Medulla oblongata (tissue), 1 donor: ENCODE measurements at regions not wholly inside any gene's neighbourhood (a gene's known extent, or its start where the extent isn't known, plus 50 kb on each side); places are given as distances from the start of the nearest gene placed in this dataset.
A peak's percentile ranks its signal among the peaks of the same experiment; 100 is the strongest.
"Not testable (repeated sequence)": the region's sequence is repeated elsewhere in the genome, so short reads cannot be mapped to it uniquely, and the experiment has no call there.

ENCODE experiments used
- DNase-seq: peaks from one replicate; pipeline ENCODE4 v3.0.0-alpha.2; 2015; ENCODE audit errors: extremely low spot score

- DNase-seq = no peak
Observed at GRCh38 chr2:47964277-47964676, 58.0 kb upstream of the FBXO11 start.

- no peak for DNase-seq
Observed at GRCh38 chr2:47964722-47965434, 58.6 kb upstream of the FBXO11 start.

DNA sequence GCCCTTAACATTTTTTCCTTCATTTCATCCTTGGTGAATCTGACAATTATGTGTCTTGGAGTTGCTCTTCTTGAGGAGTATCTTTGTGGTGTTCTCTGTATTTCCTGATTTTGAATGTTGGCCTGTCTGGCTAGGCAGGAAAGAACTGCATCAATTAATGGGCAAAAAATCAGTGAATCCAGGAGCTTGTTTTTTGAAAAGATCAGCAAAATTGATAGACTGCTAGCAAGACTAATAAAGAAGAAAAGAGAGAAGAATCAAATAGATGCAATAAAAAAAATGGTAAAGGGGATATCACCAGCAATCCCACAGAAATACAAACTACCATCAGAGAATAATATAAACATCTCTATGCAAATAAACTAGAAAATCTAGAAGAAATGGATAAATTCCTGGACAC is 70.4 kb upstream of the FBXO11 start:
- DNase-seq = not testable (repeated sequence)

- no peak for DNase-seq
Observed at GRCh38 chr2:47984041-47984440, 77.7 kb upstream of the FBXO11 start.

DNA sequence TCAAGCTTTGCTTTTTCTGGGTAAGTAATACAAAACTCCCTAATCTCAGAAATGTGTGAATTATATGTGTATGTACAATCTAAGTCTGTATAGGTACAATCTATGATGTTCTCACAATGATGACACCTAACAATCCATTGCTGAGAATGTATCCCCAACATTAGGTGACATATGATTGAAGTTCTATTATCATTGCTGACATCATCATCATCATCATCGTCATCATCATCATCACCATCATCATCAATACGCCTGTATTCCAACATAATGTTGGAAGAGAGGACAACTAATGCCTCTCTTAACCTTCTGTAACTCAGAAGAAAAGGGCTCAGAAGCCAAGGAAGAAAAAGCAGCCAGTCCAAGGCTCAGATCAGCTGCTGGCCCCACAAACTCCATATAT is 84.2 kb upstream of the FBXO11 start:
- no peak for DNase-seq

DNA sequence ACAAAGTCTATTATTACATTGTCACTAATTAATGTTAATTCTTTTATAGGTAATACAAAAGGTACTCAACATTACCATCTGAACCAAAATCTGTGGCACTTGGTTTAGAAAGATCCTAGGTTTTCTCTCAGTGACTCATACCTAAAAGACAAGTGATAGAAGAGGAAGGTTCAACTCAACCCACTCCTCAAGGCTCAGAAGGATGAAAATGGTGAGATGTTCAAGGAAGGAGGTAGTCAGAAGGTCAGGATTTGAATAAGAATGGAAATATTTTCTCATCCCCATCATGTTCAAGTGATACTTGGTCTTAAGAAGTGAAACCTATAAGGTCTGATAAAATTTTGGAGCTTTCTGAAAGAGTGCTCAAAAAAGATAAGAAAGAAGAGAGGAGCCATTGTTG is 86.4 kb upstream of the FBXO11 start:
- no peak for DNase-seq

DNA sequence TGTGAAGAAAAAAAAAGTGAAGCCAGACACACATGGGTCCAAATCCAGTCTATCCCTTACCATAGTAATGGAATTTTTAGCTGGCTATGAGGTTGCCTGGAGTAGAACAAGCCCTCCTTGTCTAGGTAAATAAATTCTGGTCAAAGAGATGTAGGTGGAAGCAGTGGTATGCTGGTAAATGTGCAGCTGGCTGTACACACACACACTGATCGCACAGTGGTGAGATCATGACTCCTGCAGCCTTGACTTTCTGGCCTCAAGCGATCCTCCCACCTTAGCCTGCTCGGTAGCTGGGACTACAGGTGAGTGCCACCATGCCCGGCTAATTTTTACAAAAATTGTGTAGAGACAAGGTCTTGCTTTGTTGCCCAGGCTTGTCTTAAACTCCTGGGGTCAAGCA is 90.5 kb upstream of the FBXO11 start:
- DNase-seq = no peak

- DNase-seq = no peak
Observed at GRCh38 chr2:47999512-47999911, 93.2 kb upstream of the FBXO11 start.

GRCh38 chr2:48001498-48001897 is 95.2 kb upstream of the FBXO11 start:
- DNase-seq = no peak

DNA sequence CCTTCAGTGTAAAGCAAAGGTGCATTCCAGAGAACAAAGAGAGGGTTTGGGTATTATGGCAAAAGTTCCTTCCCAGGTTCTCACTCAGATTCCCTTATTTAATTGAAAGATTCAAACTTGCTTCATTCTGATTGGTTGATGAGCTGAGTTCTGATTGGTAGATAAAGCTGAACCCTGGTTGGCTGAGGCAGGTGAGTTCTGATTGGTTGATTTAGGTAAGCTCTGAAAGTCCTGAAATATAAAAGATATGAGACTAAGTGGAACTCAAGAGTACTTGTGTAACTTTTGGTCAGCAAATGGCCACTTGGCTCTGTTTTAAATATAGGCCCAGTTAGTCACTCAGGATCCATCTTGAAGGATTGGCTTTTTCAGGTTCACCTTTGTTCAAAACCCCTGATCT is 99.8 kb upstream of the FBXO11 start:
- no peak for DNase-seq

GRCh38 chr2:48007699-48008268 is 101.5 kb upstream of the FBXO11 start:
- DNase-seq = no peak

- DNase-seq = no peak
Observed at GRCh38 chr2:48009256-48009655, 103.0 kb upstream of the FBXO11 start.

- DNase-seq = no peak
Observed at GRCh38 chr2:48015421-48015820, 109.1 kb upstream of the FBXO11 start.

DNA sequence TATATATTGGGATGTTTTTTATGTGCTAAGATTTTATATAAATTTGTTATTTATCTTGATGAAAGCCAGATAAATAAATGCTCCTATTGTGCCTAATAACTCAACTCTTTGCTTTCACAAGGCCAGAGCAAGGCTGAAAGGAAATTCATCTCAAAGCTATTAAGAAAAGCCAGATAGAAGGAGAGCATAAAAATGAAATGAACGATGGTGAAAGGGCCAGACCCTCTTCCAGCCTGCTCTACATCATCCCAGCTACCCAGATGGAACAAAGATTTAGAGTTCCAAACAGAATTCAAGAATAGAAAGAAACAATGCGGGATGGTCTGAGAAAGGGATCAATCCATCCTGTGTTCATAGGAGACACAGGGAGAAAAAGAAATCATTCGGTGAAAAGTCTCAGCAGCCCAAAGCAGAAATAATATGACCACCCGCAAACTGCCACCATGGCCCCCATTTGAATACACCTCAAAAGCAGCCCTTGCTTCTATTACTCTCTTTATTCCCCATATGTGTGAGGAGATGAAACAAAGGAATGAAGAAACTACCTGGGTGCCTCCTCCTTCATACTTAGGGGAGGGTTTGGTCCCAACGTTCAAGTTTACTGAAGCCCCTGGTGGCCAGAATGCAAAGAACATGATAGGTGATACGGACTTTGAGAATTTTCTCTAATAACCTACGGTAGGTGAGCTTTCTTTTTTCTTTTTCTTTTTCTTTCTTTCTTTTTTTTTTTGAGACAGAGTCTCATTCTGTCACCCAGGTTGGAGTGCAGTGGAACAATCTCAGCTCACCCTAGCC is 110.1 kb upstream of the FBXO11 start:
- DNase-seq = no peak

DNA sequence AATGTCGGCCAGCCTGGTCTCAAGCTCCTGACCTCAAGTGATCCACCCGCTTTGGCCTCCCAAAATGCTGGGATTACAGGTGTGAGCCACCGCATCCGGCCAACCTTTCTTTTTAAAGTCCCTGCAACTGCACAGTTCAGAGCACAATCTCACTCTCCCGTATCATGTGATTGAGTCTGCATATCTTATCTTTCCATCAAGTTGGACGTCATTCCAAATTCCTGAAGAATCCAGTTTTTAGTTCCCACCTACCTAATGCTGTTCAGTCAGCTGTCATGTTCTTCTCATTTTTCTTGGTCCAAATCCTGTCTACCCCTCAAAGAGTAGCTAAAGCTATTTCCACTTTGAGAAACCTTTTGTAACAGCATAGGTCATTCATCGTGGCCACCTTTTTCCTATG is 110.8 kb upstream of the FBXO11 start:
- no peak for DNase-seq

DNA sequence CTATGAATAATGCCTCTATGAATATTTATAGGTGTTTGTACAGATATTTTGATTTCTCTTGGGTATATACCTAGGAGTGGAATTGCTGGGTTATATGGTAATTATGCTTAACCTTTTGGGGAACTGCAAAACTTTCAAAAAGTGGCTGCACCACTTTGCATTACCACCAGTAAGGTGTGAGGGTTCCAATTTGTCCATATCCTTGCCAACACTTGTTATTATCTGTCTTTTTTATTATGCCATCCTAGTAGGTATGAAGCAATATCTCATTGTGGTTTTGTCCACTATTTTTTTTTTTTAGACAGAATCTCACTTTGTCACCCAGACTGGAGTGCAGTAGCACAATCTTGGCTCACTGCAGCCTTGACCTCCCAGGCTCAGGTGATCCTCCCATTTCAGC is 112.2 kb upstream of the FBXO11 start:
- no peak for DNase-seq

GRCh38 chr2:48026865-48027264 is 120.6 kb upstream of the FBXO11 start:
- DNase-seq = no peak

GRCh38 chr2:48032765-48033164 is 126.5 kb upstream of the FBXO11 start:
- no peak for DNase-seq

DNA sequence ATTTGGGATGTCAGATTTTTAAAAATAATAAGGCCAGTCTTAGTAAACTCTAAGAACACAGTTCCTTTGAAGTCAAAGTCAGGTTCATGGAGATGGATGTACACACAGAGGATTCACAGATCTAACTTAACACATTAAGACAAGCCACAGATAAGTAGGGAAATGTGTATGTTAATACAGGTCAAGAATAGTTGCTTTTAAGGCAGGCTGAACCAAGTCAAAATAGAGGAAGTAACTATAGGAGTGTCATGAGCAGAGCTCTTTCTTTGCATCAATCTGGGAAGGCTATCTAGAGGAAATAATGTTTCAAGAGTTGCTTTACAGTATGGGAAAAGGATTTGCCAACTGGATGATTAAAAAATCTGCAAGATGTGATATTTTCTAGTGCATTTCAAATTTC is 128.0 kb upstream of the FBXO11 start:
- DNase-seq = peak; percentile 8

GRCh38 chr2:48036312-48036711 is 130.0 kb upstream of the FBXO11 start:
- DNase-seq = no peak

DNA sequence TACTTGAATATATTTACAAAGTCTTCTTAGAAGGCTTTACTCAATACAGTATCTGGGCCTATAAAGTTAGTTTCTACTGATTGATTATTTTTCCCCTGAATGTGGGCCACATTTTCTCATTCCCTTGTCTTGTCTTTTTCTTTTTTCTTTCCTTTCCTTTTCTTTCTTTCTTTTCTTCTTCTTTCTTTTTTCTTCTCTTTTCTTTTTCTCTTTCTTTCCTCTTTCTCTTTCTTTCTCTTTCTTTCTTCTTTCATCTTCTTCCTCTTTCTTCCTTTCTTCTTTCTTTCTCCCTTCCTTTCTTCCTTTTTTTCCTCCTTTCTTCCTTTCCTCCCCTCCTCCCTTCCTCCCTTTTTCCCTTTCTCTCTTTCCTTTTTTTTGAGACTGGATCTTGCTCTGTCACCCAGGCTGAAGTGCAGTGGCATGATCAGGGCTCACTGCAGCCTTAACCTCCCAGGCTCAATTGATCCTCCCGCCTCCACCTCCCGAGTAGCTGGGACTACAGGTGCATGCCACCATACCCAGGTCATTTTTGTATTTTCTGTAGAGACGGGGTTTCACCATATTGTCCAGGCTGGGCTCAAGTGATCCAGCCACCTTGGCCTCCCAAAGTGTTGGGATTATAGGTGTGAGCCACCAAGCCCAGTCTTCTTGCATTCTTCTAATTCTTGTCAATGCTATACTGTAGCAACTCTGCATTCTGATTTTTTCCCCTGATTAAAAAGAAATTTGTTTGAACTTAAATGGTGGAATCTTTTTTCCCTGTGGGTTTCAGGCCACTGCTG is 133.1 kb upstream of the FBXO11 start:
- DNase-seq = no peak

DNA sequence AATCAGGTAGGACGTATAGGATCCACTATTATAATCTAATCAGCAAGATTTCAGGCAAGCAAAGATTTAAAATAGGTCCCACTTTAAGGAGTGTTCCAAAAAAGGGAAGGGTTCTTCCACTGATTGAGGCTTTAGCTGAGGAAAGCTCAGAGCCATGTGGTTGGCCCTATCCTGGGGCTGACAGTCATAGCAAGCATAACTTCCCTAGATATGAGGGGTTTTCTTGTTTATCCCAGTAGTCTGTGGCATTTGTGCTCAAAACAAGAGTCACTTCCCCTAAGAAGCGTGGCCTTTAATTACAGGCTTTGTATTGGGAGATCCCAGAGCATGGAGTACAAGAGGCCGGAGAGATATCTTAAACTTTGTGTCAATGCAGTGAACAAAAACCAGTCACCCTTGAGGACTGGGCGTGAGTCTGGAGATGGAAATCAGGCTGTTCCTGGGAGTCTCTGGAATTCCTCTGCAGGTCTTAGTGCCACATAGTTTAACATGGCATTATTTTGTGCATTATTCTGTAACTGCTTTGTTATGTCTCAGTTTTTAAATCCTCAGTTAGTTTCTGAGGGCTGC is 136.9 kb upstream of the FBXO11 start:
- DNase-seq = no peak
